Activated naive CD4-positive, alpha-beta T cell treated with anti-CD3 and anti-CD28 coated beads, Interleukin-2, amount 50 U/mL, for 24 hours (primary cell): ENCODE measurements at regions not wholly inside any gene's neighbourhood (a gene's known extent, or its start where the extent isn't known, plus 50 kb on each side); places are given as distances from the start of the nearest gene placed in this dataset.
"Not testable (repeated sequence)": the region's sequence is repeated elsewhere in the genome, so short reads cannot be mapped to it uniquely, and the experiment has no call there.

Source experiments
- H3K27ac Mint-ChIP-seq: one replicate; pipeline ENCODE4 v1.8.0; 2021; ENCODE audit warnings: mild to moderate bottlenecking, mixed read lengths
- H3K27me3 Mint-ChIP-seq: one replicate; pipeline ENCODE4 v1.8.0; 2021; ENCODE audit warnings: mixed read lengths
- H3K36me3 Mint-ChIP-seq: one replicate; pipeline ENCODE4 v1.8.0; 2021; ENCODE audit warnings: mixed read lengths
- H3K4me1 Mint-ChIP-seq: one replicate; pipeline ENCODE4 v1.8.0; 2021; ENCODE audit warnings: mixed read lengths
- H3K4me3 Mint-ChIP-seq: one replicate; pipeline ENCODE4 v1.8.0; 2021; ENCODE audit warnings: mild to moderate bottlenecking, mixed read lengths
- H3K9me3 Mint-ChIP-seq: one replicate; pipeline ENCODE4 v1.8.0; 2021; ENCODE audit warnings: mixed read lengths

DNA sequence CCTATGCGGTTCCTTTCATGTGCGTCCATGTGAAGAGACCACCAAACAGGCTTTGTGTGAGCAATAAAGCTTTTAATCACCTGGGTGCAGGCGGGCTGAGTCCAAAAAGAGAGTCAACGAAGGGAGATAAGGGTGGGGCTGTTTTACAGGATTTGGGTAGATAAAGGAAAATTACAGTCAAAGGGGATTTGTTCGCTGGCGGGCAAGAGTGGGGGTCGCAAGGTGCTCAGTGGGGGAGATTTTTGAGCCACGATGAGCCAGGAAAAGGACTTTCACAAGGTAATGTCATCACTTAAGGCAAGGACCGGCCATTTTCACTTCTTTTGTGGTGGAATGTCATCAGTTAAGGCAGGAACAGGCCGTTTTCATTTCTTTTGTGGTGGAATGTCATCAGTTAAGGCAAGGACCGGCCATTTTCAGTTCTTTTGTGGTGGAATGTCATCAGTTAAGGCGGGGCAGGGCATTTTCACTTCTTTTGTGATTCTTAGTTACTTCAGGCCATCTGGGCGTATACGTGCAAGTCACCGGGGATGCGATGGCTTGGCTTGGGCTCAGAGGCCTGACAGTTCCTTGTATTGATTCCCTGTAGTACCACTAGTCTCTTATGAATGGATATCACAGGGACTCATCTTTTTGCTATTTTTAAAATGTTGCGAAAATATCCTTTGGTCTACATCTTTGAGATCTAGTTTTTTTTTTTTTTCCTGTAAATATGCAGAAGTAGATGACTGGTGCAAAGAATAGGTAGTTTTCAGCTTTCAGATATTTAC lies 371.2 kb upstream of the SEMA6A start:
- H3K27ac Mint-ChIP-seq, H3K27me3 Mint-ChIP-seq, H3K9me3 Mint-ChIP-seq, H3K4me3 Mint-ChIP-seq, H3K36me3 Mint-ChIP-seq, H3K4me1 Mint-ChIP-seq: not testable (repeated sequence)

- Mint-ChIP-seq H3K9me3 (no peaks in the 10 kb centered on the region), H3K36me3 (no peaks in the 10 kb centered on the region), H3K27me3 (no peaks in the 10 kb centered on the region), H3K4me3 (no peak overlapping the region), H3K27ac (no peak overlapping the region), H3K4me1 (no peaks in the 10 kb centered on the region)
Measured at GRCh38 chr5:116944183-116944582, 369.6 kb upstream of the SEMA6A start.

DNA sequence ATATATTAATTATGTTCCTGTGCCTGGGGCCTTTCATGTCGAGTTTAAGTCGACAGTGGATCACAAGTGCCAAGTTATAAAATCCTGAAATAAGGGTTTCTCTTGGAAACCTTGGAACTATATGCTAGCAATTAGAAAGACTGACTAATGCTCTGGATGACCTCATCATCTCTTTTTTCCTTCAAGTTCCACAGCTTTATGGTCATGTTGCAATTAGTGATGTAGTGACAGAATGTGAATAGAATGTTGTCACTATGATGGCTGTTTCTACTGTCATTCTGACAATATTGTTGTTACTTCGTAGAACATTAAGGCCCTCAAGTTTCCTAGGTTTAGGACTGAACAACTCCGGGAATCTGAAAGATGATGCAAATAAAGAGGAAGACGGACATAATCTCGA lies 368.0 kb upstream of the SEMA6A start:
- H3K36me3 Mint-ChIP-seq, result no peaks in the 10 kb centered on the region
- no peaks in the 10 kb centered on the region for H3K9me3 Mint-ChIP-seq
- no peak overlapping the region for H3K4me3 Mint-ChIP-seq
- no peaks in the 10 kb centered on the region for H3K4me1 Mint-ChIP-seq
- no peak overlapping the region for H3K27ac Mint-ChIP-seq
- no peaks in the 10 kb centered on the region for H3K27me3 Mint-ChIP-seq

DNA sequence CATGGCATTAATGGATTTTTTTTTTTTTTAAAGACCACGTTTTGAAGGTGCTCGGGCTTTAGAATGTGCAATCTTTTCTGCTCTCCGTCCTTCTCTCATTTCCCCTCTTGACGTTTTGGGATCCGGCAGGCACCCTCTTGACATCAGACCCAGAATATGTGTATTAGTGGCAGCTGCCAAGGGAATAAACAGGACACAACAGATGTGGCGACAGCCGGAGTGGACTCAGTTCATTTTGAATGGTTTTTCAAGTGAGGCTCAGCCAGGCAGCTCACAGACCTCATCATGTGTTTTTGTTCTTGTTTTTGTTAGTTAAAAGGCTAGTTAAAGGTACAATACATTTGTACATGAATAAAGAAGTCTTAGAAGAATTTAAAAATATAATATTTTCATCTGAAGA lies 365.0 kb upstream of the SEMA6A start:
- no peak overlapping the region for H3K27ac Mint-ChIP-seq
- no peak overlapping the region for H3K4me3 Mint-ChIP-seq
- no peaks in the 10 kb centered on the region for H3K4me1 Mint-ChIP-seq
- H3K27me3 Mint-ChIP-seq, result no peaks in the 10 kb centered on the region
- H3K9me3 Mint-ChIP-seq, result no peaks in the 10 kb centered on the region
- no peaks in the 10 kb centered on the region for H3K36me3 Mint-ChIP-seq

DNA sequence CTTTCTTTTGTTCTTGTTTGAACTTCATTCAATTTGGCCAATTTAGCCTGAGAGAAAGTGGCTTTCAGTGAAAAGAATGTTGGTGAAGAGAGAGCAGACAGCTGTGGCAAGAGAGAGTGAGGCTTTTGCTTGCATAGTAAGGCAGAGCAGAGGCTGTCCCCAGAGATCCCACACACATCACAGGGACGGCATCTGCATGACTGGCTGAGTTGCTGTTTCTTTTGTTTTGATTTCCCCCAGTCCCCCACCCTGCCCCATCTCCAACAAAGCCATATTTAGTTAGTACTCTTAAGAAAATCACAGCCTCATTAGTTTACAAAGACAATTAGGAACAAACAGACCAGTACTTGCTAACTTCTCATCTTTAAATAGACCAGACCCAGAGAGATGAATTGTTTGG lies 363.9 kb upstream of the SEMA6A start:
- Mint-ChIP-seq H3K27ac (no peak overlapping the region), H3K27me3 (no peaks in the 10 kb centered on the region), H3K9me3 (no peaks in the 10 kb centered on the region), H3K4me1 (no peaks in the 10 kb centered on the region), H3K36me3 (no peaks in the 10 kb centered on the region), H3K4me3 (no peak overlapping the region)

DNA sequence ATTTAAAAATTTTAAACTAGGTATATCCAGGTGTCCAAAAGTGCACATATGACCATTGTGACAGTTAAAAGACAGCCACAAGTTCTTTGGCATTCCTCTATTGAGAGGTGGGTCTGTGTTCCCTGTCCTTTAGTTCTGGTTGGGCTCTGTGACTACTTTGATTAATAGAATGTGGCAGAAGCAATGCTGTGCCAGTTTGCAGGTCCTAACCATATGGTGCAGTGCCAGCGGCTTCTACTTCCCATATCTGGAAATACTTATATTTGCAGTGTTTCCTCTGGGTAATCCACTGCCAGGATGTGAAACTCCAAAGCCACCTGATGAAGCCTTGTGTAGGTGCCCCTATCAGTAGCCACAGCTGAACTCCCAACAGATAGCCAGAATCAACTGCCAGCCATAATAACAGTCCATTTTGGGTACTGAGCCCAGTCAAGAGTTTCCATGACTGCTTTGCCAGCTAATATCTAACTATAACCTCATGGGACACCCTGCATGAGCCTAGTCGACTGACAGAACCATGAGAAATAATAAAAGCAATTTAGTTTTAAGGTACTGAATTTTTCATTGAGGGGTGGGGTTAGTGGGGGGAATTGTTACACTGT lies 361.0 kb upstream of the SEMA6A start:
- H3K4me3 Mint-ChIP-seq, result no peak overlapping the region
- no peaks in the 10 kb centered on the region for H3K27me3 Mint-ChIP-seq
- no peaks in the 10 kb centered on the region for H3K4me1 Mint-ChIP-seq

GRCh38 chr5:116930616-116931015 lies 356.0 kb upstream of the SEMA6A start:
- H3K27me3 Mint-ChIP-seq, result peaks cover 2% of the 10 kb centered on the region

More for the DNA sequence above, 361.0 kb upstream of the SEMA6A start:
- Mint-ChIP-seq H3K9me3 (no peaks in the 10 kb centered on the region), H3K36me3 (no peaks in the 10 kb centered on the region), H3K27ac (no peak overlapping the region)

GRCh38 chr5:116923344-116923743 lies 348.7 kb upstream of the SEMA6A start:
- H3K27ac Mint-ChIP-seq, result no peak overlapping the region
- H3K9me3 Mint-ChIP-seq, result no peaks in the 10 kb centered on the region
- peaks cover 3% of the 10 kb centered on the region for H3K27me3 Mint-ChIP-seq
- H3K4me3 Mint-ChIP-seq, result no peak overlapping the region
- H3K36me3 Mint-ChIP-seq, result no peaks in the 10 kb centered on the region
- no peaks in the 10 kb centered on the region for H3K4me1 Mint-ChIP-seq

More at GRCh38 chr5:116930616-116931015, 356.0 kb upstream of the SEMA6A start:
- no peaks in the 10 kb centered on the region for H3K4me1 Mint-ChIP-seq
- H3K36me3 Mint-ChIP-seq, result no peaks in the 10 kb centered on the region
- no peak overlapping the region for H3K27ac Mint-ChIP-seq
- peaks cover 6% of the 10 kb centered on the region for H3K9me3 Mint-ChIP-seq
- no peak overlapping the region for H3K4me3 Mint-ChIP-seq

- H3K27me3 Mint-ChIP-seq, result peaks cover 3% of the 10 kb centered on the region
- no peaks in the 10 kb centered on the region for H3K36me3 Mint-ChIP-seq
- no peaks in the 10 kb centered on the region for H3K4me1 Mint-ChIP-seq
- no peak overlapping the region for H3K27ac Mint-ChIP-seq
- no peak overlapping the region for H3K4me3 Mint-ChIP-seq
- peaks cover 5% of the 10 kb centered on the region for H3K9me3 Mint-ChIP-seq
Measured at GRCh38 chr5:116922532-116922931, 347.9 kb upstream of the SEMA6A start.

DNA sequence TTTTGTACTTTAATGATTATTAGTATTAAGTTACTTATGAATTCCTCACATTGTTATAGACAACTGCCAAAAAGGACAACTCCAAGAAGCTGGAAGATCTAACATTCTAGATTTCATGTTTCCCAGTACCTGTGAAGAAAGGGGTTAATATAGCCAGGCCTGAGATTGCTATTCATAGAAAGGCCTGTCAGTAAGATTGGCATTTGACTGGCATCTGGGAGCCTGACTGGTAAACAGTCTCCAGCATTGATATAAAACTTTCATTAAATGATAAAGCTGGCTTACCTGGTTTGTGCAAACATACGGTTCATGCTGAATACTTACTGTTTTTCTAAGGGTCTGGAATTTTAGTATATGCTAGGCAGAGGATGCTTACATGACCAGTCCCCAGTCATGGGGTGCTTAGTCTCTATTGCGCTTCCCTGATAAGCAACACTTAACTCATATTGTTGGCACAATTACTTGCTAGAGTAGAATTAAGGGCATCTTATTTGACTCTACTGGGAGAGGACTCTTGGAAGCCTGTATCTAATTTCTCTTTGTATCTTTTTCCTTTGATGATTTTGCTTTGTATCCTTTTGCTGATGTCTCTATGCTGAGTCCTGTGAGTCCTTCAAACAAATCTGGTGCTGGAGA lies 340.4 kb upstream of the SEMA6A start:
- Mint-ChIP-seq H3K27ac (no peak overlapping the region), H3K9me3 (peaks cover 5% of the 10 kb centered on the region), H3K4me1 (no peaks in the 10 kb centered on the region), H3K4me3 (no peak overlapping the region), H3K36me3 (no peaks in the 10 kb centered on the region), H3K27me3 (no peaks in the 10 kb centered on the region)

GRCh38 chr5:116912221-116912620 lies 337.6 kb upstream of the SEMA6A start:
- H3K4me1 Mint-ChIP-seq, result no peaks in the 10 kb centered on the region
- H3K9me3 Mint-ChIP-seq, result no peaks in the 10 kb centered on the region
- no peaks in the 10 kb centered on the region for H3K36me3 Mint-ChIP-seq
- no peak overlapping the region for H3K27ac Mint-ChIP-seq
- H3K27me3 Mint-ChIP-seq, result peaks cover 3% of the 10 kb centered on the region
- H3K4me3 Mint-ChIP-seq, result no peak overlapping the region

DNA sequence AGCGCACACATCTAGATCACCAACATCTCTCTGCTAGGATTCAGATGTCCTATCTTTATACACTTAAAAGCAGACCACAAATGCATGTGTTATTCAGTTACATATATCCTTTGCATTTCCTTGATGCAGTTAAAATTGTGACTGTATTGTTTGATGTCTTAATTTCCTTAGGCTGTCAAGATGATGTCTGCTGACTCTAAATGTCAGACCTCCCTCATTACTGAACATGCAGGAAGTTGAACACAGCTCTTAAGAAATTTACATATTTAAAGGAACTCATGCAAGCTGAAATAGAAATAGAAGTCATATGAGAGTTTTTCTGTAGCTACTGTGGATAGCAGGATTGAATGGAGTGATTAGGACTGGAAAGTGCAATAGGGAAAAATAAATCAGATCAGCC lies 336.5 kb upstream of the SEMA6A start:
- H3K9me3 Mint-ChIP-seq, result no peaks in the 10 kb centered on the region
- H3K27me3 Mint-ChIP-seq, result peaks cover 3% of the 10 kb centered on the region
- no peaks in the 10 kb centered on the region for H3K36me3 Mint-ChIP-seq
- H3K27ac Mint-ChIP-seq, result no peak overlapping the region
- no peaks in the 10 kb centered on the region for H3K4me1 Mint-ChIP-seq
- no peak overlapping the region for H3K4me3 Mint-ChIP-seq

GRCh38 chr5:116908537-116908936 lies 333.9 kb upstream of the SEMA6A start:
- Mint-ChIP-seq H3K4me3 (no peak overlapping the region), H3K4me1 (no peaks in the 10 kb centered on the region), H3K9me3 (no peaks in the 10 kb centered on the region), H3K27me3 (peaks cover 3% of the 10 kb centered on the region), H3K36me3 (no peaks in the 10 kb centered on the region), H3K27ac (no peak overlapping the region)

- Mint-ChIP-seq H3K27ac (no peak overlapping the region), H3K36me3 (no peaks in the 10 kb centered on the region), H3K4me3 (no peak overlapping the region), H3K27me3 (peaks cover 3% of the 10 kb centered on the region), H3K4me1 (no peaks in the 10 kb centered on the region), H3K9me3 (no peaks in the 10 kb centered on the region)
Measured at GRCh38 chr5:116905885-116906284, 331.3 kb upstream of the SEMA6A start.

DNA sequence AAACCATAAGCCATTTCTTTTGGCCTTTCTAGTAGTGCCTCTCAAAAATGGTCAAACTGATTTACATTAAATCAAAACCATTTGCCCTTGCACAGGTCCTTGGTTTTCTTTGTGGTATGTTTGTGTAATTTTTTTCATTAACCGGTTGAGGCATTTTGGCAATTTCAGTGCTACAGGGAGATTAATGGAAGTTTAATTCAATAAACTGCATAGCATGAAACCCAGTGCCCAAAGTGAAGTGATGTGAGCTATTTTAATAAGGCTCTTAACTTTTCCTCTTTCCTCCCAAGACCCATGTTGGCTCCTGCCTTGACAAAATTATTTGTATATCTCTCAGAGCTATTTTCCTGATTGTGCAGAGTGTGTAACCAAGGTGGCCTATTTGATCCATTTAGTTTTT lies 326.2 kb upstream of the SEMA6A start:
- H3K9me3 Mint-ChIP-seq, result no peaks in the 10 kb centered on the region

GRCh38 chr5:116898917-116899316 lies 324.3 kb upstream of the SEMA6A start:
- no peaks in the 10 kb centered on the region for H3K9me3 Mint-ChIP-seq
- H3K36me3 Mint-ChIP-seq, result no peaks in the 10 kb centered on the region
- no peaks in the 10 kb centered on the region for H3K27me3 Mint-ChIP-seq
- H3K4me3 Mint-ChIP-seq, result no peak overlapping the region
- no peak overlapping the region for H3K27ac Mint-ChIP-seq
- no peaks in the 10 kb centered on the region for H3K4me1 Mint-ChIP-seq

More for the DNA sequence above, 326.2 kb upstream of the SEMA6A start:
- Mint-ChIP-seq H3K4me3 (no peak overlapping the region), H3K27ac (no peak overlapping the region), H3K36me3 (no peaks in the 10 kb centered on the region), H3K4me1 (no peaks in the 10 kb centered on the region), H3K27me3 (no peaks in the 10 kb centered on the region)
